HCEC 1CT (cell line): ENCODE measurements at regions not wholly inside any gene's neighbourhood (a gene's known extent, or its start where the extent isn't known, plus 50 kb on each side); places are given as distances from the start of the nearest gene placed in this dataset.

Source experiments
- DNase-seq: peaks from one replicate; pipeline ENCODE4 v3.0.0-alpha.2; 2017

DNA sequence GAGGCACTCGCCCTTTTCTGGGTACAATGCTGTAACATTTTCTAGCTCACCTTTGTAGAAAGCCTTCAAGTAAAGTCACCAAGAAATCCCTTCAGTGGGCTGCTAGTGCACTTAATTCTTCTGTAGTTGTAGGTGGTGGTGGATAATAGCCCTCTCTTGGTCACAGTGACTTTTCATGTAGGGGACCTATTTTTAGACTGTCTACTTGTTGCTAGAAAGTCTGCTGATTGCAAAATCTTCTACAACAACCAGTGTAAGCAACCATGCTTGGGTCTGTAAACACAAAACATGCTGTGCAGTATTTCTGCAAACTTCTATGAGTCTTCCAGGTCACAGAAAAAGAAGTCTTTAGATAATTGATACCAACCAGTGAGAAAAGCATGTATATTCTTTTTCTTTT is 55.6 kb downstream of the PBDC1 start:
- DNase-seq = no peak

DNA sequence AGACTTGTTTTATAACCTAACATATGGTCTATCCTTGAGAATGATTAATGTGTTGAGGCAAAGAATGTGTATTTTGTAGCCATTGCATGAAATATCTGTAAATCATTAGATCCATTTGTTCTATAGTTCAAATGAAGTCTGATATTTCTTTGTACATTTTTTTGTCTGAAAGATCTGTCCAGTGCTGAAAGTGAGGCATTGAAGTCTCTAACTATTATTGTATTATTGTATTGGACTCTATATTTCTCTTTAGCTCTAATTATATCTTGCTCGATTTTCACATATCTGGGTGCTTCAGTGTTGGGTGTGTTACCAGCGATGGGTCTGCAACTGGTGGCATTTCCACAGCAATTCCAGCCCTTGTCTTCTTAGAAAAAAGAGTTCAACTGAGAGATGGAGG is 76.0 kb downstream of the PBDC1 start:
- no peak for DNase-seq

DNA sequence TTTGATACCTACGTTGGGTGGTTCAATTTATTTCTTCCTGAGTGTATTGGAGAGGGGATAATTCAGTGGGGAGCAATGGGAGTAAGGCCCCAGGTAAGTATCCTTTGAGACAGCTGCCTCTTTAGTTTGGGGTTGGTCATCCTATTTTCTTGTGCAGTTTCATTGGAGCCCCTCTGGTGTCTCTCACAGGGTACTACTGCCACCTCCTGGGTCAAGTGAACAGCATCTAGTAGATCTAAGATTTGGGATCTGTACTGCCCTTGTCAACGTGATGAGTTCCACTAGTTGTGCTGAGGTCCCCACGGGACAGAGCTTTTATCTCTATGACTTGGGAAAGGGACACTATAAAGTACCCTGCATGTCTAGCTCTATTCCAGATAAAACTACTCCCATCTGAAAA is 80.6 kb downstream of the PBDC1 start:
- DNase-seq = peak; percentile 31

GRCh38 chrX:76279007-76279406 is 106.1 kb downstream of the PBDC1 start:
- peak; percentile 9 for DNase-seq
